Medulla oblongata (tissue), 1 donor: ENCODE measurements at regions not wholly inside any gene's neighbourhood (a gene's known extent, or its start where the extent isn't known, plus 50 kb on each side); places are given as distances from the start of the nearest gene placed in this dataset.

ENCODE experiments used
- DNase-seq: peaks from one replicate; pipeline ENCODE4 v3.0.0-alpha.2; 2015; ENCODE audit errors: extremely low spot score

DNA sequence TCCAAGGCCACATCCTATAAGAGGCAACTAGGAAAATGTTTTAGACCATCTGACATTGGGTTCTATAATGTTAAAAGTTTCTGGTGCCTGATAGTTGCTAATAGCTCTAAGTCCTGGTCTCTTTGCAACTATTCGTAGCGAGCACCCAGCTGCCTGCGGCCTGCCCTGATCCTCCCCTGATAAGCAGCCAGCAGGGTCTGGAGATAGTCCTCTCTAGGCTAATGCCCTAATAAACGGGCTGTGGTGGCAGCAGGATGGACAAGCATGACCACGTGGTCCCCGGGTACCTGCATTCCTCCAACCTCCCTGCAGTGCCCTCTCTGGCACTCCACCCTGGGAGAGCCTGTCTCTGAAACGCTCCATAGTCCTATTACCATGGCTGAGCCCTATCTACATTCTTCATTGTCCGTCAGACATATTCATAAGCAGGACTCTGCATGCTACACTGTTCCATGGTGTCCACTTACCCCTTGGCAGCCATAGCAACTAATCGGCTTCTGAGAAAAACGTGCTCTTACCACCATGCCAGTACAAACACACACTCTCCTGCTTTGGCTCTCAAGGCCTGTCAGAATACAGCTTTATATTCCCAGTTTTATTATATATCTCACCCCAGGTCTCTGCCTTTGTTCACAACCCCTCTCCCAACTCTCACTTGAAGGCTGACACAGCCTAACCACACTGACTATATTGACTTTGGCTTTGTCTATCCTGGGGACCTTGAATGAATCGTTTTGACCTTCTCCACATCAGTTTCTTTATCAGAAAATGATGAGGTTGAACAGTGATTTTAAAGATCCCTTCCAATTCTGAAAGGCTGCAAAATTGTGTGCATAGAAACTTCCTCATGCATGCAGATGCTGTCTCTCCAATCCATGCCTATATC, 49.9 kb upstream of the DAPK1 start:
- no peak for DNase-seq
